ENCODE measurements at regions not wholly inside any gene's neighbourhood (a gene's known extent, or its start where the extent isn't known, plus 50 kb on each side); places are given as distances from the start of the nearest gene placed in this dataset.

DNA sequence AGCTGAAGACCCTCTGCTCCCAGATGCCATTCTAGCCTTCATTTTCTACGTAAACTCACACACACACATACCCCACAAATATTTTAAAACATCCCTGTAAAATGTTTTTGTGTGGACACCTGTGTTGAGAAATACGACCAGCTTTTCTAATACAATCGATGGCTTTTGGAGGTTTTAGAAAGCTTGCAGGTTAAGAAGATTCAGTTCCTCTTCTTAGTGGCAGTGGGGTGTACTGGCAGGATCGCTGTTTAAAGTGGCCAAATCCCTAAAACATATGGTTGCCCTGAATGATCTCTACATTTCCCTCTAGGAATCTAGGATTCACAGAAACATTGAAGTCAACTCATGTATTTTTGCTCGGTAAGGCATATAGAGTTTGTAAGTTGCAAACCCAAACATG lies 236.3 kb downstream of the NSG2 start:
- no peak for TF ChIP-seq POLR2A (IDR thresholded peaks at IDR 0.05)
- TF ChIP-seq, protein P1, sequence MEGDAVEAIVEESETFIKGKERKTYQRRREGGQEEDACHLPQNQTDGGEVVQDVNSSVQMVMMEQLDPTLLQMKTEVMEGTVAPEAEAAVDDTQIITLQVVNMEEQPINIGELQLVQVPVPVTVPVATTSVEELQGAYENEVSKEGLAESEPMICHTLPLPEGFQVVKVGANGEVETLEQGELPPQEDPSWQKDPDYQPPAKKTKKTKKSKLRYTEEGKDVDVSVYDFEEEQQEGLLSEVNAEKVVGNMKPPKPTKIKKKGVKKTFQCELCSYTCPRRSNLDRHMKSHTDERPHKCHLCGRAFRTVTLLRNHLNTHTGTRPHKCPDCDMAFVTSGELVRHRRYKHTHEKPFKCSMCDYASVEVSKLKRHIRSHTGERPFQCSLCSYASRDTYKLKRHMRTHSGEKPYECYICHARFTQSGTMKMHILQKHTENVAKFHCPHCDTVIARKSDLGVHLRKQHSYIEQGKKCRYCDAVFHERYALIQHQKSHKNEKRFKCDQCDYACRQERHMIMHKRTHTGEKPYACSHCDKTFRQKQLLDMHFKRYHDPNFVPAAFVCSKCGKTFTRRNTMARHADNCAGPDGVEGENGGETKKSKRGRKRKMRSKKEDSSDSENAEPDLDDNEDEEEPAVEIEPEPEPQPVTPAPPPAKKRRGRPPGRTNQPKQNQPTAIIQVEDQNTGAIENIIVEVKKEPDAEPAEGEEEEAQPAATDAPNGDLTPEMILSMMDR (IDR thresholded peaks at IDR 0.05 in 4 of 5, conservative IDR thresholded peaks at IDR 0.05 in 1 of 5) = no peak

All from gastrocnemius medialis (tissue), 4 donors.